ENCODE measurements at regions not wholly inside any gene's neighbourhood (a gene's known extent, or its start where the extent isn't known, plus 50 kb on each side); places are given as distances from the start of the nearest gene placed in this dataset.

DNA sequence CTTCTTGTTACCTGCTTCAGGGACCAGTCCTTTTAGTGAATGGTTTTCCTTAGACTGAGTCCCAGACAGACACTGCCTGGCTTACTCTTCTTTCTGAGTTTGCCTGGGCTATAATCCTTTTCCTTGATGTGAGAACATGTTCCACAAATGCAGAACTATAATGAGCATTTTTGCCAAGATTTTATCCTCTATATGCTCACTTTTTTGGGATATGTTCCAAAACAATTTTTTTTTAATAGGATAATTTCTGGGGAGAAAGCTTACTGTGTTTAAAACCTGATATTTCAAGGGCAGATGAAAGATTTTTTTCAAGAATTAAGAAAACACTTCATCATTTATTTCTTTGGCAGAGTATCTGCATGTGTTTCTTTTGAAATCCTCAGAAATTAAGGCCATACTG is 110.0 kb upstream of the TENM4 start:
- TF ChIP-seq, protein P1, sequence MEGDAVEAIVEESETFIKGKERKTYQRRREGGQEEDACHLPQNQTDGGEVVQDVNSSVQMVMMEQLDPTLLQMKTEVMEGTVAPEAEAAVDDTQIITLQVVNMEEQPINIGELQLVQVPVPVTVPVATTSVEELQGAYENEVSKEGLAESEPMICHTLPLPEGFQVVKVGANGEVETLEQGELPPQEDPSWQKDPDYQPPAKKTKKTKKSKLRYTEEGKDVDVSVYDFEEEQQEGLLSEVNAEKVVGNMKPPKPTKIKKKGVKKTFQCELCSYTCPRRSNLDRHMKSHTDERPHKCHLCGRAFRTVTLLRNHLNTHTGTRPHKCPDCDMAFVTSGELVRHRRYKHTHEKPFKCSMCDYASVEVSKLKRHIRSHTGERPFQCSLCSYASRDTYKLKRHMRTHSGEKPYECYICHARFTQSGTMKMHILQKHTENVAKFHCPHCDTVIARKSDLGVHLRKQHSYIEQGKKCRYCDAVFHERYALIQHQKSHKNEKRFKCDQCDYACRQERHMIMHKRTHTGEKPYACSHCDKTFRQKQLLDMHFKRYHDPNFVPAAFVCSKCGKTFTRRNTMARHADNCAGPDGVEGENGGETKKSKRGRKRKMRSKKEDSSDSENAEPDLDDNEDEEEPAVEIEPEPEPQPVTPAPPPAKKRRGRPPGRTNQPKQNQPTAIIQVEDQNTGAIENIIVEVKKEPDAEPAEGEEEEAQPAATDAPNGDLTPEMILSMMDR (conservative IDR thresholded peaks at IDR 0.05 in 1 of 2, IDR thresholded peaks at IDR 0.05 in 1 of 2; ENCODE audit: extremely low read depth in 1 of 2, insufficient read depth in 1 of 2, low read depth in 1 of 2, low read length in 2 of 2), result no peak
- TF ChIP-seq EZH2 (IDR thresholded peaks at IDR 0.05; ENCODE audit: borderline replicate concordance, low read length), result no peak

All from mammary epithelial cell (primary cell).